ENCODE measurements at regions not wholly inside any gene's neighbourhood (a gene's known extent, or its start where the extent isn't known, plus 50 kb on each side); places are given as distances from the start of the nearest gene placed in this dataset.

GRCh38 chr17:13329421-13329820 lies 272.3 kb downstream of the HS3ST3A1 start:
- no CpG with 5 or more reads among the region's 3 CpGs for WGBS (ENCODE audit: extremely low coverage, insufficient read length, low lambda C conversion rate)

More at GRCh38 chr17:13329421-13329820, 272.3 kb downstream of the HS3ST3A1 start:
- H2BK20ac ChIP-seq (ENCODE audit: low read depth, low read length, poor library complexity, severe bottlenecking): no peak overlapping the region
- Mint-ChIP-seq H3K36me3 (ENCODE audit: insufficient read depth in 1 of 3, low read depth in 3 of 3) (no peaks in the 10 kb centered on the region), H3K27ac (no peak overlapping the region), H3K9me3 (no peaks in the 10 kb centered on the region), H3K27me3 (ENCODE audit: low read depth) (peaks cover 1% of the 10 kb centered on the region; the same call in 1 of the 2 replicates), H3K4me1 (peaks cover 5 to 7% of the 10 kb centered on the region in 2 experiments; a peak in 2 of 4 replicates), H3K4me3 (no peak overlapping the region)
- no peak overlapping the region for H4K8ac ChIP-seq (replicated peaks; ENCODE audit: insufficient read length, low read depth, low read length)
- H3K27me3 ChIP-seq (ENCODE audit: insufficient read depth, low read length): no peaks in the 10 kb centered on the region
- no peaks in the 10 kb centered on the region for H3K23me2 ChIP-seq (ENCODE audit: insufficient read length, low read depth, low read length, poor library complexity, severe bottlenecking)
- DNase-seq: no peak
- no peak overlapping the region for H2AK5ac ChIP-seq (ENCODE audit: insufficient read length, low read length)
- no peak overlapping the region for H3K14ac ChIP-seq (ENCODE audit: insufficient read depth, low read length)
- no peak overlapping the region for H4K5ac ChIP-seq (ENCODE audit: insufficient read length, low read depth, low read length)
- H3K4ac ChIP-seq (ENCODE audit: low read depth, low read length): no peak overlapping the region
- no peaks in the 10 kb centered on the region for H3K9me3 ChIP-seq (ENCODE audit: control insufficient read depth, low read depth, low read length)
- no peak overlapping the region for H2AFZ ChIP-seq (ENCODE audit: low read length)
- H3K4me1 ChIP-seq (ENCODE audit: insufficient read depth, low read length): no peaks in the 10 kb centered on the region
- no peaks in the 10 kb centered on the region for H3K79me2 ChIP-seq (ENCODE audit: insufficient read depth, low read length)
- H3K56ac ChIP-seq (ENCODE audit: insufficient read length, low read depth, low read length): no peak overlapping the region
- H2BK12ac ChIP-seq (ENCODE audit: insufficient read length, low read depth, low read length): no peak overlapping the region
- H3K27ac ChIP-seq (ENCODE audit: insufficient read length, low read depth, low read length): no peak overlapping the region
- H4K20me1 ChIP-seq (ENCODE audit: control insufficient read depth, insufficient read depth, insufficient read length): no peaks in the 10 kb centered on the region
- H2BK5ac ChIP-seq (ENCODE audit: insufficient read length, low read length): no peak overlapping the region
- H2BK15ac ChIP-seq (ENCODE audit: low read depth, low read length): no peak overlapping the region
- TF ChIP-seq CTCF (conservative IDR thresholded peaks at IDR 0.05): no peak
- H3K79me1 ChIP-seq (ENCODE audit: insufficient read depth, low read depth, low read length, poor library complexity, severe bottlenecking): no peaks in the 10 kb centered on the region
- no peak overlapping the region for H2BK120ac ChIP-seq (ENCODE audit: low read depth, low read length, poor library complexity, severe bottlenecking)
- H3K18ac ChIP-seq (ENCODE audit: insufficient read length, low read depth, low read length): no peak overlapping the region
- no peak overlapping the region for H3K23ac ChIP-seq (ENCODE audit: insufficient read length, low read depth, low read length)
- H3K4me2 ChIP-seq (ENCODE audit: insufficient read depth, insufficient read length, low read length): no peak overlapping the region
- H3T11ph ChIP-seq (ENCODE audit: low read length): no peak overlapping the region
- H3K9ac ChIP-seq (ENCODE audit: extremely low read depth, insufficient read length, low read length): no peak overlapping the region
- no peak overlapping the region for H4K91ac ChIP-seq (ENCODE audit: insufficient read length, low read depth, low read length)

Data from H9 (cell line).